HG02763 (cell line): ENCODE measurements at regions not wholly inside any gene's neighbourhood (a gene's known extent, or its start where the extent isn't known, plus 50 kb on each side); places are given as distances from the start of the nearest gene placed in this dataset.
"Not testable (repeated sequence)": the region's sequence is repeated elsewhere in the genome, so short reads cannot be mapped to it uniquely, and the experiment has no call there.

Source experiments
- ATAC-seq: cut with Tn5 transposase; IDR thresholded peaks from one replicate; pipeline ENCODE4 v1.9.1; 2021; ENCODE audit warnings: mild to moderate bottlenecking, moderate library complexity; ENCODE audit not compliant: unreplicated experiment

DNA sequence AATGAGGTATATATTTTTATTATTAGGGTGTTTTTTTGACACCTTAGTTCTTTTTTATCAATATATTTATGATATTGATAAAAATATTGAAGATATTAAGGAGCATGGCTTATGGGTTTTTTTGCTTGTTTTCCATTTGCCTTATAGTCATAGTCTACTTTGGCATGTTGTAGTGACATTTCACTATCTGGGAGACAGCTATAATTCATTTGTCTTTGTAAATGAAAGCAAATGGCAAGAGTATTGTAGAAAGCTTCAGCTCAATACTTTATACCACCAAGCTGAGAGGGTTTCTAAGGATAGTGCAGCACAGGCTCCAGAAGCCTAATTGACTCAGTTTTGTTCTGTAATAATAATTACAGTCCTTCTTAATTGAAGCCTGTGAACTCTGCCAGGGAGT, 1182.3 kb downstream of the EFNA5 start:
- no peak for ATAC-seq

DNA sequence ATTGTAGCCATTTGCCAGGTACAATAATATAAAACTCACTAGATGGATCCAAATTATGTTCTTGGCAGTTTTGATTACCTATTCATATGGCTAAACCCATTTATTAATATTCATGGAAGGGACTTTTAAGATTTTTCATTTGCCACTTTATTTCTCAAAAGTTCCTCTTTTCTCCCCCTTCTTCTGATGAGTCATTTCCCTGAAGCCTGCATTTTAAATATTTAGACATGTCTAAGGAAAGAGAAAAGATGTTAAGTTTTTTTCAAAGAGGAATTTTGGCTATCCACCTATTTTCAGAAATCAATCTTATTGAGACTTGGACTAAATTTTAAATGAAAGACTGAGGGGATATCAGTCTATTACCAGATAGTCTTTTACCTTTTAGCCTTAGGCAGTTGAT, 1189.4 kb downstream of the EFNA5 start:
- ATAC-seq = no peak

DNA sequence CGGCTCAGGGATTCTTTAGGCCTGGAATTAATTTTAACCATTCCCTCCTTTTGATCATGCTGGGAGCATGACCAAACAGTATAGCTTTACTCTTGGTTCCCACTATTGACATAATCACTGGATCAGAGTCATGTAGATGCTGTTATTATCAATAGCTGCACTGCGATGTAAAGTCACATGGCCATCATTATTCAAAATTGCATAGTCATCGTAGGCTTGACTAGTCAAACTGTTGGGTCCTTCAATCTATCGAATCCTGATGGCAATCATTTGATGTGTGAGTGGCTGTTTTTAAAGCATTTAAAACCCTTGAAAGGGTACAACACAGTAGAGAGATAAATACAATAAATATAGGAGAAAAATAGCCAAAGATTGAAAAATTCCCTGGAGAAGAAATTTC, 1194.1 kb downstream of the EFNA5 start:
- ATAC-seq = no peak

GRCh38 chr5:106474066-106474465, 1196.7 kb downstream of the EFNA5 start:
- ATAC-seq = no peak

DNA sequence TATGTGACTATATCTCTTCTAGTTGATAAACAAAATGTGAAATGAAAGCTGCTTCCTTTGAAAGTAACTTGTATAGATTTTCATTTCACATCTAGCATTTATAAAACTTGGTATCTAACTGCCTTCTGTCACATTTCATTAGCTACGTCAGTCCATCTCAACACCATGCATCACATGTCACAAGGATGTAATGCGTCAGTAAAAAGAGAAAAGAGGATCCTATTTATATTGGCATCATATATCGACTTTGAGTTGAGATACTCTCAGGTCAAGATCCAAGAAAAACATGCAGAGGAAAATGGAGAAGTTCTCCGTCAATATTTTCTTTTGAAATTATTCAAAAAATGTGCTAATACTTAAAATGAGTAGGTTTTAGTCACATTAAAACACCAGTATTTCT, 1211.2 kb downstream of the EFNA5 start:
- no peak for ATAC-seq

DNA sequence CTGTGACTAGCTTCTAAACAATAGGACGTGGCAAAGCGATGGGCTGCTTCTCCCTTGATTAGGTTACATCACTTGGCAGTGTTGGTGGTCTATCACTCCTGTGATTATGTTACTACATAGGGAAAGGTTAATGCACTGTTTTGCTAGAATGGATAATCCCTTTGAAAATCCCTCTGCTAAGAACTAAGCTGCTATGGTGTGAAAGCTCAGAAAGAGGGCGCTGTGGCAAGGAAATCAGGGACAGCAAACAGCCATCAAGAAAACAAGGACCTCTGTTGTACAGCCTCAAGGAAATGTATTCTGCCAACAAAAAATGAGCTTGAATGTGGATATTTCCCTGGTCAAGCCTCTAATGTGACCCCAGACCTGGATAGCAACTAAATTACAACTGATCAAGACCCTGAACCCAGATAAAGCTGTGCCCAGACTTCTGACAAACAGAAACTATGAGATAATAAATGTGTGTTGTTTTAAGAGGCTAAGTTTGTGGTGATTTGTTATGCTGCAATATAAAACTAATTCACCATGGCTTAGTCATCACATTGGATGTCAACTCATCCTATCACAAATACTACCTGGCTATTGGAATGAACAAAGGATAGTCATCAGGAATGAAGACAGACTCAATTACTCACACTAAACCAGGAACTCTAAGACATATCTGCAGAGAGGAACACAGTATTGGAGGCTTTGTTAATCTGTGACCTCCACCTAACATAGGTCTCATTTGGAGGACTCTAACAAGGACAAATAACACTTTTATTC, 1215.9 kb downstream of the EFNA5 start:
- no peak for ATAC-seq

GRCh38 chr5:106454050-106454449, 1216.7 kb downstream of the EFNA5 start:
- no peak for ATAC-seq

GRCh38 chr5:106451998-106452397, 1218.7 kb downstream of the EFNA5 start:
- ATAC-seq = no peak

DNA sequence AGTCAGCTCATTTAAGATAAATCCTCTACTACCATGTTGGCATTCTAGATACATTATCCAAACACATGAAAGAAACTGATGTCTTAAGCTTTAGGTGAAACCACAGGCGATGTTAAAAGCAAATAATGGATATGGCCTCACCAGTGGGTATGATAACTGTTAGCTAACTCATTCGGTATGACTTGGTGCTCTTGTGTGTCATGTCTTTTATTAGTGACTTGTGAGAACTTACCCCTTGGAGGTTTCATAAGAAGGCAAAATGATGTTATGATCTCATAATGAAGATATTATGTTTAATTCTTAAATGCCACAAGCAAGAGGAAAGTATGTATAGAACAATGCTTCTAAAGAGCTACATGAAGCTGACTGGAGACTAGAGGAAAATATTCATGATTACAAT, 1227.0 kb downstream of the EFNA5 start:
- no peak for ATAC-seq

GRCh38 chr5:106435185-106435584, 1235.6 kb downstream of the EFNA5 start:
- no peak for ATAC-seq

- not testable (repeated sequence) for ATAC-seq
Observed at GRCh38 chr5:106430733-106431132, 1240.0 kb downstream of the EFNA5 start.

- no peak for ATAC-seq
Observed at GRCh38 chr5:106423109-106423897, 1247.4 kb downstream of the EFNA5 start.

DNA sequence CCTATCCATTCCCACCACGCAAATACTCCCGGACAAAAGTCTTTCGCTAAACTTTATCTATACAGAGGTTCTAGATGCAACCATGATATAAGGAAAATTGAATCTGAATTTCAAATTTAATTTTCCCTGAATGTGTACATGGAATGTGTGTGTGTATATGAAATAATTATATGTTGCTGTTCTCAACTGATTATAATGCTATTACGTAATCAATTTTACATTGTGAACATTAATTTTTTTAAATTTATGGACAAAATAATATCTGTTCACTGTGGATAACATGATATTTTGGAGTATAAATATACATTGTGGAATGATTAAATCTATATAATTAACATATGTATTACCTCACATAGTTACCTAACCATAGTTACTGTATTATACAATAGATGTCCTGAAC, 1250.6 kb downstream of the EFNA5 start:
- no peak for ATAC-seq

DNA sequence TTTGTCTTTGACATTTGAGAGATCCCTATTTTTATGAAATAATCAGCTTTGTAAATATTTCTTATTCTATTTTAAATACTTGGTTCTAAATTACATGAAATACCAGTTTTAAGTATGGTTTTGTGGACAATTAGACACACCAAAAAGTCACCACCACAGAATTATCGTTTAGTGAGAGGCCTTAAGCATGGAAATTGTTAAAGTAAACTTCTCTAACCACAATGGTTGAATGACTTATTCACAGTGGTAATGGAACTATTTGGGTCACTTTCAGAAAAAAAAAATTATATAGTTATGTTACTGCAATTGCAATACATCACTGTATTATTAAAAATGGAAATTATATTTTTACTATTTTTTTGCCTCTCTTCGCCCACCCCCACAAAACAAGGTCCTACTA, 1252.5 kb downstream of the EFNA5 start:
- ATAC-seq = no peak

DNA sequence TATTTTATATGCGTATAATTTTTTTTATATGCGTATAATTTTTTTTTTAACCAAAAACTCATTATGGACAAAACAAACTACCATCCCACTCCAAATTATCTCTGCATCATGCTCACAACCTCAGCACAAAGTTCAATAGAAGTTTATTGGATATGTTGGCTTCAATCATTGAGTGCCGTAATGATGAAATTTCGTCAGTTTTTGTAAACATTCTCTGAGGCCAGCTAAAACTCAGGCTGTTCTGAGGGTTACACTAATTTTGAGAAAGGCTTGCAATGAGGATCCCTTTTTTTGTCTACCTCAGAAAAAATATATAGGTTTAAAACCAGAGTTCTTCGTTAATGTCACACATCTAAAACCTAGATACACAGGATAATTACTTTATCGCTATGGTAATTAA, 1253.2 kb downstream of the EFNA5 start:
- no peak for ATAC-seq

DNA sequence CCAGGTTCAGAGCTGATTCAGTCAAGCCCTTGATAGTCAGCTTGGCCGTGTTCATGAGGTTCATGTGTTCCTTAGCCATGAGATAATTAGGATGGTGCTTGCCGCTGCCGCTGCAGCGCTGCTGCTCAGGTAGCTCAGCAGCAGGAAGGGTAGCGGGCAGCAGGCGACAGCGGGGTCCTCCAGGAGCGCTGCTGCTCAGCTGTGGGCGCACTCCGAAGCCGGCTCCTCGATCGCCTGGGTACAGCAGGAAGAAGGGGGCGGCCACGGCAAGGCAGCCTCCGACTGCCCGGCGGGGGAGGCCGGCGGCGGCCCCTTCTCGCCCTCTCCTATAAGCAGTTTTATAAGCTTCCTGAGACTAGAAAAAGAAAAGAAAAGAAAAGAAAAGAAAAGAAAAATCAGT, 1253.6 kb downstream of the EFNA5 start:
- ATAC-seq = no peak

DNA sequence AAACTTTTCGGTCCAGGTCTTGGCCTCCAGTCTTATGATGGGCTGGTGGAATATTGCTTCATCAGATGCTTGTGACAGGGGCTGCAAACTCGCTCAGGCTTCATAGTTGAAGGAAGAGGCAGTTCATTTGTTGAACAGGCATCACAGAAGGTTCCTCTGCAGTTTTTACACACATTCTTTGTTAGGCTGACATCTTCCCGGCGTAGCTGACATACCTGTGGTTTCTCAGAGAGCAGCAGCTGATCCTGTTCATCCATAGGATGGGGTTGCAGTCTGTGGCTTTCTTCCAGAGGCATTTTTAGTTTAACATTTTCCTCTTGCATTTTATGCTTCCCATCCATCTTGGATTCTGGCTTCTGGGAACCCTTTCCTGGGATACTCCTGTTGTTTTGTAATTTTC, 1255.2 kb downstream of the EFNA5 start:
- ATAC-seq = no peak

DNA sequence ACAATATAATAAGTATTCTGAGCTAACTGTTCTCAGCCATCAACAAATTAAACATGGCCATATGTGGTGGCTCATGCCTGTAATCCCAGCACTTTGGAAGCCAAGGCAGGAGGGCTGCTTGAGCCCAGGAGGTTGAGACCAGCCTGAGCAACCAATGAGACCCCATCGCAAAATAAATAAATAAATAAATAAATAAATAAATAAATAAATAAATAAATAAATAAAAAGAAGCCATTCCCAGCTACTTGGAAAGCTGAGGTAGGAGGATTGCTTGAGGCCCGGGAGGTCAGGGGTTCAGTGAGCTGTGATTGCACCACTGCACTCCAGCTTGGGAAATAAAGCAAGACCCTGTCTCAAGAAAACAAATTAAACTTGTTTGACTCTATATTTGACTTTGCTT, 1256.4 kb downstream of the EFNA5 start:
- ATAC-seq = no peak

DNA sequence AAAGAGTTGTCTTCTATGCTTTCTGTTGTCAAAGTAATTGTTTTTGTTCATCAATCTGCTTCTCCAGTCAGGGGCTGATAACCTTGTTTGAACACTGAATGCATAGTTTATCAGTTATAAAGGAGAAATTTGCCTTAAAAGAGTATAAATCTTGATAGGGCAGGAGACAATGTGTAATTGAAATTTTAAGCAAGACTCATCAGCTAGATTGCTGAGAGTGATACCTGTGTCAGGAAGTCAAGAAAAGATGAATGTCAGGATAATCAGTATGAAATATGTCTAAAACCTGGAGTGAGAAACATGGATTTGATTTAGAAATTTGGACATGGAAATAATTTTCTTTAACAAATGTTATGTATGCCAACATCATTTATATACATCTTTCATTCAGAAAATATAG, 1258.1 kb downstream of the EFNA5 start:
- no peak for ATAC-seq

DNA sequence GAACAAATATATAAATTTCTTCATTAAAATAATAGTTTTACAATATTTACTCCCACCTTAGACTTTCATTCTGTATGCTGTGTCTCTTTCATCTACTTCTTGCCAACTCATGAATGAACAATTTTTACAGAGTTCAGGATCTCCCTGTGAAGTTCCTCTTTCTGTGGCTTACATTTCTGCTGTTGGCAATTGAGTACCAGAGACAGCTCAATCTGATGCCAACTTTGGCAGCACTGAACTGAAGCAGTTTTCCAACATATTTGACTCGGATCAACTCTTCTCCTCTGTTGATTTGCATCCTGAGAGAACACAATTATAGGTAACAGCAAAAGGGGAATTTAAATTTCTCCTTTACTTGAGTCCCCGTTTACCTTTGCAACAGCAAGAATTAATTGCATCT, 1262.2 kb downstream of the EFNA5 start:
- ATAC-seq = no peak

DNA sequence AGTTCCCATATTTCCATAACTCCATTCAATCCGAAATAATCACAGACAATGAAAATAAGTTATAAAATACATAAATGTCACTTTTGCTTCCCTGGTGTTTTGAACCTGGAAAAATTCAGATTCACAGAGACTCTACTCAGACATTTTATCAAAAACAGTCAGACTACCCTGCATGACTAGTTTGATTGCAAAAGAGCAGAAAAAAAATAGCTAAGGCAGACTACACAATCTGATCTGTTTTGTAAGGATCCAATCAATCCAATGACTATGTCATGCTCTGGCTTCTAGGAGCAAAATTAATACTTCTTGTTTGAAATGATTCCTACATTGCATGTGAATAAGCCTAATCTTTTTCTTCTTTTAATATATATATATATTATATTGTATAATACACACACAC, 1262.6 kb downstream of the EFNA5 start:
- ATAC-seq = no peak

DNA sequence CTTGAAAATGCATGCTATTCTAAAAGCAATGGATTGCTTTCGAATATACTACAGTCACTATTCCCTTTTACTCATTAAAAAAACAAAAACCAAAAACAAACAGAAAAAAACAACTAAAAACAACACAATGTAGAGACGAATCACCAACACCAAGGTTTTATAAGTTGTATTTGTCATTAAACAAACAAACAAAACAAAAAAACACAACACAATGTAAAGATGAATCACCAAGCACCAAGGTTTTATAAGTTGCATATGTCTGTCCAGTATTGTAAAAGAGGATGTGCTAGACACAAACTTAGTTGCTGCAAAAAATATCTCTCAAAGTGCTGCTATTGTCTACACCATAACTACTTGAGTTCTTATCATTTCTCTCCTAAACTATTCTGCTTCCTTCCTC, 1269.2 kb downstream of the EFNA5 start:
- ATAC-seq = no peak
